H9 (cell line): ENCODE measurements at regions not wholly inside any gene's neighbourhood (a gene's known extent, or its start where the extent isn't known, plus 50 kb on each side); places are given as distances from the start of the nearest gene placed in this dataset.

Experiments
- DNase-seq: peaks from one replicate; pipeline ENCODE4 v3.0.0-alpha.2; 2017
- H2AFZ ChIP-seq: one replicate; pipeline ENCODE4 v1.6.1; 2013; ENCODE audit warnings: mild to moderate bottlenecking, low read length, control low read depth, moderate library complexity
- H2AK5ac ChIP-seq: 2 replicates; pipeline ENCODE4 v1.6.1; 2013; ENCODE audit warnings: low read length, control low read depth, mixed read lengths; ENCODE audit not compliant: insufficient read length
- H2BK120ac ChIP-seq: one replicate; pipeline ENCODE4 v1.6.1; 2013; ENCODE audit warnings: low read depth, mild to moderate bottlenecking, low read length, control low read depth, inconsistent platforms; ENCODE audit not compliant: poor library complexity, severe bottlenecking
- H2BK12ac ChIP-seq: 2 replicates; pipeline ENCODE4 v1.6.1; 2013; ENCODE audit warnings: low read length, control low read depth, mixed read lengths, low read depth; ENCODE audit not compliant: insufficient read length
- H2BK15ac ChIP-seq: 2 replicates; pipeline ENCODE4 v1.6.1; 2013; ENCODE audit warnings: low read depth, low read length, control low read depth
- H2BK20ac ChIP-seq: one replicate; pipeline ENCODE4 v1.6.1; 2013; ENCODE audit warnings: low read depth, mild to moderate bottlenecking, low read length, control low read depth, inconsistent platforms; ENCODE audit not compliant: poor library complexity, severe bottlenecking
- H2BK5ac ChIP-seq: 2 replicates; pipeline ENCODE4 v1.6.1; 2013; ENCODE audit warnings: low read length, control low read depth, mixed read lengths; ENCODE audit not compliant: insufficient read length
- H3K14ac ChIP-seq: 2 replicates; pipeline ENCODE4 v1.6.1; 2013; ENCODE audit warnings: low read length, control low read depth; ENCODE audit not compliant: insufficient read depth
- H3K18ac ChIP-seq: 2 replicates; pipeline ENCODE4 v1.6.1; 2013; ENCODE audit warnings: low read depth, mild to moderate bottlenecking, mixed read lengths, low read length, control low read depth; ENCODE audit not compliant: insufficient read length
- H3K23ac ChIP-seq: 2 replicates; pipeline ENCODE4 v1.6.1; 2013; ENCODE audit warnings: low read length, control low read depth, mixed read lengths, low read depth; ENCODE audit not compliant: insufficient read length
- H3K23me2 ChIP-seq: 2 replicates; pipeline ENCODE4 v1.6.1; 2013; ENCODE audit warnings: low read depth, mild to moderate bottlenecking, mixed read lengths, low read length, control low read depth; ENCODE audit not compliant: insufficient read length, poor library complexity, severe bottlenecking
- H3K27ac ChIP-seq: 2 replicates; pipeline ENCODE4 v1.5.1; 2013; ENCODE audit warnings: low read length, control low read depth, mixed read lengths, low read depth; ENCODE audit not compliant: insufficient read length
- H3K27me3 ChIP-seq: 2 replicates; pipeline ENCODE4 v1.6.1; 2013; ENCODE audit warnings: low read length, control low read depth, inconsistent platforms; ENCODE audit not compliant: insufficient read depth
- H3K4ac ChIP-seq: 2 replicates; pipeline ENCODE4 v1.6.1; 2013; ENCODE audit warnings: low read depth, mild to moderate bottlenecking, control low read depth, inconsistent platforms, low read length, moderate library complexity
- H3K4me1 ChIP-seq: 2 replicates; pipeline ENCODE4 v1.6.1; 2013; ENCODE audit warnings: low read length, control low read depth, inconsistent platforms; ENCODE audit not compliant: insufficient read depth
- H3K4me2 ChIP-seq: 2 replicates; pipeline ENCODE4 v1.6.1; 2013; ENCODE audit warnings: low read length, control low read depth, mixed read lengths; ENCODE audit not compliant: insufficient read length, insufficient read depth
- H3K56ac ChIP-seq: 2 replicates; pipeline ENCODE4 v1.6.1; 2013; ENCODE audit warnings: low read depth, mild to moderate bottlenecking, mixed read lengths, low read length, control low read depth; ENCODE audit not compliant: insufficient read length
- H3K79me1 ChIP-seq: 2 replicates; pipeline ENCODE4 v1.6.1; 2013; ENCODE audit warnings: low read depth, mild to moderate bottlenecking, moderate library complexity, low read length, control low read depth, inconsistent platforms; ENCODE audit not compliant: insufficient read depth, poor library complexity, severe bottlenecking
- H3K79me2 ChIP-seq: 2 replicates; pipeline ENCODE4 v1.6.1; 2013; ENCODE audit warnings: low read length, control low read depth, inconsistent platforms; ENCODE audit not compliant: insufficient read depth
- H3K9ac ChIP-seq: 2 replicates; pipeline ENCODE4 v1.6.1; 2013; ENCODE audit warnings: low read length, control low read depth, mixed read lengths; ENCODE audit not compliant: insufficient read length; ENCODE audit errors: extremely low read depth
- H3K9me3 ChIP-seq: one replicate; pipeline ENCODE4 v1.6.1; 2013; ENCODE audit warnings: low read depth, low read length, inconsistent platforms; ENCODE audit not compliant: control insufficient read depth
- H3T11ph ChIP-seq: one replicate; pipeline ENCODE4 v1.6.1; 2013; ENCODE audit warnings: mild to moderate bottlenecking, low read length, control low read depth, inconsistent platforms
- H4K20me1 ChIP-seq: one replicate; pipeline ENCODE4 v1.6.1; 2013; ENCODE audit not compliant: control insufficient read depth, insufficient read length, insufficient read depth
- H4K5ac ChIP-seq: 2 replicates; pipeline ENCODE4 v1.6.1; 2013; ENCODE audit warnings: low read depth, mild to moderate bottlenecking, mixed read lengths, low read length, control low read depth; ENCODE audit not compliant: insufficient read length
- H4K8ac ChIP-seq: replicated peaks from 2 replicates; pipeline ENCODE4 v1.6.1; 2013; ENCODE audit warnings: low read length, control low read depth, mixed read lengths, low read depth; ENCODE audit not compliant: insufficient read length
- H4K91ac ChIP-seq: 2 replicates; pipeline ENCODE4 v1.6.1; 2013; ENCODE audit warnings: low read depth, mild to moderate bottlenecking, moderate library complexity, mixed read lengths, low read length, control low read depth; ENCODE audit not compliant: insufficient read length
- H3K27ac Mint-ChIP-seq, 3 experiments: 2 replicates in 2 of 3; 3 replicates in 1 of 3; pipeline ENCODE4 v1.8.0; 2020 to 2021; ENCODE audit warnings: mixed read lengths in 3 of 3, mild to moderate bottlenecking in 1 of 3, moderate library complexity in 1 of 3
- H3K27me3 Mint-ChIP-seq: 2 replicates; pipeline ENCODE4 v1.8.0; 2021; ENCODE audit warnings: low read depth, mild to moderate bottlenecking, moderate library complexity, mixed read lengths
- H3K36me3 Mint-ChIP-seq, 3 experiments: 2 replicates in 2 of 3; 3 replicates in 1 of 3; pipeline ENCODE4 v1.8.0; 2020 to 2021; ENCODE audit warnings: low read depth in 3 of 3, mixed read lengths in 3 of 3; ENCODE audit not compliant: insufficient read depth in 1 of 3
- H3K4me1 Mint-ChIP-seq, 2 experiments: 2 replicates each; pipeline ENCODE4 v1.8.0; 2020; ENCODE audit warnings: mixed read lengths in 2 of 2
- H3K4me3 Mint-ChIP-seq, 2 experiments: 2 replicates in 1 of 2; 3 replicates in 1 of 2; pipeline ENCODE4 v1.8.0; 2020 to 2021; ENCODE audit warnings: mild to moderate bottlenecking in 2 of 2, mixed read lengths in 2 of 2, moderate library complexity in 1 of 2
- H3K9me3 Mint-ChIP-seq, 2 experiments: 2 replicates in 1 of 2; 3 replicates in 1 of 2; pipeline ENCODE4 v1.8.0; 2020; ENCODE audit warnings: mild to moderate bottlenecking in 2 of 2, mixed read lengths in 2 of 2, moderate library complexity in 1 of 2
- CTCF ChIP-seq: fragments of 200-600 bp; sonication (generic); conservative IDR thresholded peaks from 3 replicates; pipeline ENCODE4 v1.8.0; 2021; ENCODE audit warnings: antibody characterized with exemption, mild to moderate bottlenecking
- WGBS: extraction: QIAGEN DNeasy Blood & Tissue Kit; methylation state at CpG from one replicate; pipeline ENCODE4 v1.1.7; 2013; ENCODE audit warnings: missing lambda C conversion rate, low lambda C conversion rate, mixed read lengths; ENCODE audit not compliant: insufficient read length; ENCODE audit errors: extremely low coverage; 5-methylcytosine and 5-hydroxymethylcytosine counted together

- no peak overlapping the region for H3K4me3 Mint-ChIP-seq
- no peak overlapping the region for H3K4ac ChIP-seq
- H3T11ph ChIP-seq: no peak overlapping the region
- no peaks in the 10 kb centered on the region for H3K79me2 ChIP-seq
- no peaks in the 10 kb centered on the region for H3K23me2 ChIP-seq
- no peaks in the 10 kb centered on the region for H3K27me3 ChIP-seq
- no peak overlapping the region for H2BK20ac ChIP-seq
- H3K27ac ChIP-seq: no peak overlapping the region
- H3K56ac ChIP-seq: no peak overlapping the region
- WGBS: no CpG with 5 or more reads among the region's 2 CpGs
- H3K27me3 Mint-ChIP-seq: no peaks in the 10 kb centered on the region
- no peak overlapping the region for H3K27ac Mint-ChIP-seq
- no peak overlapping the region for H2AK5ac ChIP-seq
- no peaks in the 10 kb centered on the region for H3K9me3 Mint-ChIP-seq
- H3K4me1 Mint-ChIP-seq: peaks cover 0 to 3% of the 10 kb centered on the region in 2 experiments; a peak in 2 of 4 replicates
- H2BK12ac ChIP-seq: no peak overlapping the region
- no peak overlapping the region for H3K23ac ChIP-seq
- no peak overlapping the region for H3K4me2 ChIP-seq
- DNase-seq: no peak
- H3K14ac ChIP-seq: no peak overlapping the region
- no peak overlapping the region for H4K5ac ChIP-seq
- H3K9ac ChIP-seq: no peak overlapping the region
- no peak overlapping the region for H3K18ac ChIP-seq
- H4K91ac ChIP-seq: no peak overlapping the region
- H4K20me1 ChIP-seq: no peaks in the 10 kb centered on the region
- H4K8ac ChIP-seq: no peak overlapping the region
- H2BK120ac ChIP-seq: no peak overlapping the region
- H2BK5ac ChIP-seq: no peak overlapping the region
- no peak for TF ChIP-seq CTCF
- H3K4me1 ChIP-seq: peaks cover under 1% of the 10 kb centered on the region; the same call in 1 of the 2 replicates
- no peak overlapping the region for H2AFZ ChIP-seq
- H3K36me3 Mint-ChIP-seq: no peaks in the 10 kb centered on the region
- H3K9me3 ChIP-seq: no peaks in the 10 kb centered on the region
- no peak overlapping the region for H2BK15ac ChIP-seq
- no peaks in the 10 kb centered on the region for H3K79me1 ChIP-seq
These were observed 1193.7 kb downstream of the EFNB2 start for GRCh38 chr13:105341758-105342157.
